A673 (cell line): ENCODE measurements at regions not wholly inside any gene's neighbourhood (a gene's known extent, or its start where the extent isn't known, plus 50 kb on each side); places are given as distances from the start of the nearest gene placed in this dataset.
A peak's percentile ranks its signal among the peaks of the same experiment; 100 is the strongest.

Experiments used
- BruUV-seq: library from RNA; stranded (reverse); fragments of 400-500 nt; replicated peaks from 2 replicates; lab custom pipeline; 2021; lab: Mats Ljungman, UMichigan
- CTCF ChIA-PET: fragments of 300-600 bp; sonication (Branson Sonifier 250); formaldehyde crosslinking; loops from one replicate; lab custom pipeline; 2022; ENCODE audit warnings: antibody characterized with exemption; lab: Charles Lee
- POLR2A ChIA-PET: fragments of 300-600 bp; sonication (Branson Sonifier 250); formaldehyde crosslinking; loops from one replicate; lab custom pipeline; 2022; ENCODE audit warnings: antibody characterized with exemption; ENCODE audit not compliant: low non-redundant PET; lab: Charles Lee
- DNase-seq: peaks from one replicate; pipeline ENCODE4 v3.0.0-alpha.2; 2015; ENCODE audit warnings: low spot score
- H3K27ac ChIP-seq: fragments of 200-600 bp; sonication (generic); 2 replicates; pipeline ENCODE4 v1.5.1; 2016; ENCODE audit warnings: mixed run types, low read depth, mild to moderate bottlenecking, mixed read lengths, antibody characterized with exemption, low read length; ENCODE audit not compliant: poor library complexity, severe bottlenecking
- H3K27me3 ChIP-seq: fragments of 200-600 bp; sonication (generic); replicated peaks from 2 replicates; pipeline ENCODE4 v1.6.1; 2017; ENCODE audit warnings: mixed run types, low read depth, mild to moderate bottlenecking, mixed read lengths, antibody characterized with exemption, low read length; ENCODE audit not compliant: insufficient read depth, poor library complexity
- H3K36me3 ChIP-seq: fragments of 200-600 bp; sonication (generic); 2 replicates; pipeline ENCODE4 v1.6.1; 2016; ENCODE audit warnings: mixed run types, mild to moderate bottlenecking, mixed read lengths, antibody characterized with exemption, low read length; ENCODE audit not compliant: insufficient read depth, poor library complexity, severe bottlenecking
- H3K4me1 ChIP-seq: fragments of 200-600 bp; sonication (generic); 2 replicates; pipeline ENCODE4 v1.6.1; 2017; ENCODE audit warnings: mixed run types, mild to moderate bottlenecking, mixed read lengths, antibody characterized with exemption, low read length; ENCODE audit not compliant: insufficient read depth, poor library complexity, severe bottlenecking
- H3K4me3 ChIP-seq: fragments of 200-600 bp; sonication (generic); 2 replicates; pipeline ENCODE4 v1.5.1; 2016; ENCODE audit warnings: low read depth, mixed run types, mild to moderate bottlenecking, mixed read lengths, low read length; ENCODE audit not compliant: poor library complexity, severe bottlenecking
- H3K9me3 ChIP-seq: fragments of 200-600 bp; sonication (generic); 2 replicates; pipeline ENCODE4 v1.6.1; 2016; ENCODE audit warnings: mixed run types, low read depth, mild to moderate bottlenecking, mixed read lengths, antibody characterized with exemption, low read length; ENCODE audit not compliant: poor library complexity, severe bottlenecking
- CTCF ChIP-seq: fragments of 300-800, 200-600 bp; sonication (generic); conservative IDR thresholded peaks from 2 replicates; pipeline ENCODE4 v1.5.1; 2017; ENCODE audit warnings: low read depth, mild to moderate bottlenecking, antibody characterized with exemption, low read length, moderate library complexity, mixed read lengths
- EZH2 ChIP-seq: fragments of 200-600 bp; sonication (generic); IDR thresholded peaks from 2 replicates; pipeline ENCODE4 v1.6.1; 2017; ENCODE audit warnings: borderline replicate concordance, low read depth, mild to moderate bottlenecking, mixed read lengths, antibody characterized with exemption, low read length; ENCODE audit not compliant: poor library complexity, severe bottlenecking
- intact Hi-C: fragments of 100-400 bp; cut with micrococcal nuclease; formaldehyde crosslinking; loops from one replicate; pipeline ENCODE4 v1.10.0; 2022; ENCODE audit not compliant: unreplicated experiment

GRCh38 chr3:132237652-132238032 is 79.6 kb upstream of the ACP3 start:
- intact Hi-C loops: no loop called here
- TF ChIP-seq EZH2: no peak
- no peak for TF ChIP-seq CTCF
- no TSS peak for BruUV-seq

GRCh38 chr3:132239587-132239986 is 77.6 kb upstream of the ACP3 start:
- ChIA-PET CTCF (no interaction called here), POLR2A (no interaction called here)
- no peak for DNase-seq
- no peak overlapping the region for H3K27ac ChIP-seq
- no TSS peak for BruUV-seq
- intact Hi-C loops: no loop called here
- H3K4me3 ChIP-seq: no peak overlapping the region
- no peak for TF ChIP-seq CTCF
- TF ChIP-seq EZH2: no peak
- H3K36me3 ChIP-seq: no peaks in the 10 kb centered on the region
- peaks cover 9% of the 10 kb centered on the region for H3K9me3 ChIP-seq
- H3K4me1 ChIP-seq: peaks cover 26% of the 10 kb centered on the region
- no peaks in the 10 kb centered on the region for H3K27me3 ChIP-seq

More at GRCh38 chr3:132237652-132238032, 79.6 kb upstream of the ACP3 start:
- Histone ChIP-seq H3K27ac (no peak overlapping the region), H3K36me3 (no peaks in the 10 kb centered on the region), H3K4me3 (no peak overlapping the region), H3K27me3 (no peaks in the 10 kb centered on the region), H3K9me3 (peaks cover 9% of the 10 kb centered on the region), H3K4me1 (peaks cover 12% of the 10 kb centered on the region)
- POLR2A ChIA-PET: no interaction called here
- DNase-seq: no peak
- CTCF ChIA-PET: no interaction called here

- intact Hi-C loops: no loop called here
- POLR2A ChIA-PET: no interaction called here
Observed at GRCh38 chr3:132241776-132242514, 75.3 kb upstream of the ACP3 start.

More at GRCh38 chr3:132241776-132242514, 75.3 kb upstream of the ACP3 start:
- no peak overlapping the region for H3K4me3 ChIP-seq
- peaks cover 26% of the 10 kb centered on the region for H3K4me1 ChIP-seq
- H3K36me3 ChIP-seq: no peaks in the 10 kb centered on the region
- no peak for TF ChIP-seq EZH2
- TF ChIP-seq CTCF: no peak
- H3K27ac ChIP-seq: peak overlapping the region; percentile 39
- DNase-seq: no peak
- H3K9me3 ChIP-seq: peaks cover 9% of the 10 kb centered on the region
- no peaks in the 10 kb centered on the region for H3K27me3 ChIP-seq
- BruUV-seq: no TSS peak
- CTCF ChIA-PET: interaction anchor here (1.3 kb wide), 1 partner anchor 101 kb away, joined by 3 read pairs; no protein-coding TSS in a partner anchor
